ENCODE measurements at regions not wholly inside any gene's neighbourhood (a gene's known extent, or its start where the extent isn't known, plus 50 kb on each side); places are given as distances from the start of the nearest gene placed in this dataset.
"Not testable (repeated sequence)": the region's sequence is repeated elsewhere in the genome, so short reads cannot be mapped to it uniquely, and the experiment has no call there.

DNA sequence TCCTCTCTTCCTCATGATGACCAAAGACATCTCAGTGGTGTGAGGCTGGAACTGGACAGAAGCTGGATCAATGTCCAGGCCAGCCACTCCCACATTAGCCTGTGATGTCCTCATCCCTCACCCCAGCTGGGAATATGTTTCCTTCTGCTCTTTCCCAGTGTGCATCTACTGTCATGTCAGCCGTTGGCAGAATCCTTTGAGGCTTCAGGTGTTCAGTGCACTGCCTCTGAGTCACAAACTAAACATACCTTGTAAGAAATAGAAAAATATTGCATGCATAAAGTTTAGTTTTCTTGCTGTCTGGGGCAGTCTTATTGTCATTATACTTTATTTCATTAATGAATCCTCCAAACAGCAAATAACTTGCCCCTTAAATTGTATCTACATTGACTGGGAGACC, 161.6 kb upstream of the RASGRP1 start:
- no peak for DNase-seq (ENCODE audit: low read depth in 1 of 2, low spot score in 1 of 2)

GRCh38 chr15:38733331-38733730, 168.7 kb upstream of the RASGRP1 start:
- no peak for DNase-seq (ENCODE audit: low read depth in 1 of 2, low spot score in 1 of 2)

GRCh38 chr15:38740206-38740605, 175.6 kb upstream of the RASGRP1 start:
- no peak for DNase-seq (ENCODE audit: low read depth in 1 of 2, low spot score in 1 of 2)

DNA sequence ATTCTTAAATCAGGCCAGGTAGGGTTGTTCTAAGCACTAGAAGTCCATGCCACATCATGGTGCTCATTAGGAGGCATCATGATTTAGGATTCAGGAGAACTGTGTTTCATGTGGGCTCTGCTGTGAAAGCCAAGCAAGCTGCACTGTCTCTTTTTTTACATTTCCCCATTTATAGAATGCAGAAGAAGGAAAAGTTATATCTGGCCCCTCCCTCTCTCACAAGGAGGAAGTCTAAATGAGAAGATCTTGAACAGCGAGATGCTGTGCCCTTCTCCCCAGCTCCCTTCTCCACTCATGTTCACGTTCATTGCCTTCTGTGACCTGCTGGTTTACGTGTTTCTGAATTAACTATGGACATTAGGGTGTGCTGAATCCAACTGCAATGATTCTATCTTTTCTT, 178.5 kb upstream of the RASGRP1 start:
- no peak for DNase-seq (ENCODE audit: low read depth in 1 of 2, low spot score in 1 of 2)

DNA sequence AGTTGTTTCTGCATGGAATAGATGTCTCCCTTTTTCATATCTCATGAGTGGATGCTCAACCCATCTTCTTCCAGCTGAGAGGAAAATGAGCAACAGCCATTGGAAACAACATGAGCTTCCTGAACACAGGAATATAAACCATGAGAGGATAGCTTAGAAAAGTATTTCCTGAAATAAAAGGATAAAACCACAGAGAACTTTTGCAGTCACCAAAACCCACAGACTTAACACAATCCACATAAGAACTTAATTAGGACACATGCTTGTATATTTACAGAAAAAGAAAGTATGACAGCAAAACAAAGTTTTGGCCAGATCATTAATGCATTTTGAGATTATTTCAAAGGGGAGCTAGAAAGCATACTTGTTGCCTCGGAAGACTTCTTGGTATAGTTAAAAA, 180.5 kb upstream of the RASGRP1 start:
- no peak for DNase-seq (ENCODE audit: low read depth in 1 of 2, low spot score in 1 of 2)

GRCh38 chr15:38745626-38746025, 181.0 kb upstream of the RASGRP1 start:
- no peak for DNase-seq (ENCODE audit: low read depth in 1 of 2, low spot score in 1 of 2)

GRCh38 chr15:38746211-38746610, 181.6 kb upstream of the RASGRP1 start:
- no peak for DNase-seq (ENCODE audit: low read depth in 1 of 2, low spot score in 1 of 2)

GRCh38 chr15:38748710-38749109, 184.1 kb upstream of the RASGRP1 start:
- no peak for DNase-seq (ENCODE audit: low read depth in 1 of 2, low spot score in 1 of 2)

GRCh38 chr15:38750786-38751185, 186.2 kb upstream of the RASGRP1 start:
- DNase-seq (ENCODE audit: low read depth in 1 of 2, low spot score in 1 of 2): no peak

DNA sequence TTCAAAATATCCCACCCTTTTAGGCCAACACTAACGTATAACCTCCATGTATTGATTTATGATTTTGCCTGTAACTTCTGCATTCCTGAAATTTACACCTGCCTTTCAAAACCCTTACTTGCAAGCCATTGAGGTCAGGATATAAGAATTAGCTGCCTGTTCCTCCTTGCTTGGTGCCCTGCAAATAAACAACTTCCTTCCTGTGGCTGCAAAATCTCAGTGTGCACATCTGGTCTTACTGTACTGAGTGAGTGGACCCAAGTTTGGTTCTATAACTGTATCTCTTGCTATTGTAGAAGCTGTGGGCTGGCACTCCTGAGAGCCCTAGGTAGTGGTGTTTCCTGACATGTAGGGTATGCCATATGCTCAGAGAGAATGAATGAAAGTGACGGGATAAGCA, 191.1 kb upstream of the RASGRP1 start:
- DNase-seq (ENCODE audit: low read depth in 1 of 2, low spot score in 1 of 2): no peak

DNA sequence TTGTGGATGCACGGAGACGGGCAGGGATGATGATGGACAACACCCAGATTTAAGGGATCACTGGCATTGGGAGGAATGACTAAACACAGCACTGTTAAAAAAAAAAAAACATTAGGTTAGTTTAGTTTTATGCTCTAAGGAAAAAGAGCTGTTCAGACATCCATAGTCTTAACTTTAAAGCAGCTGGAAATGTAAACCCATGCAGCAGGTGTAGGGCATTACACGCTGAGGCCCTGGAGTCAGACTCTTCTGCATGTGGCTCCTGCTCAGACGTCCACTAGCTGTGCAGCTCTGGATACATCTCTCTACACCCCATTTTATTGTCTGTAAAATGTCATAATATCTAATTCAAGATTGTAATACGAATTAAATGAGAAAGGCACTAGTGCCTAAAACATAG, 191.8 kb upstream of the RASGRP1 start:
- DNase-seq (ENCODE audit: low read depth in 1 of 2, low spot score in 1 of 2): no peak

- no peak for DNase-seq (ENCODE audit: low read depth in 1 of 2, low spot score in 1 of 2)
Observed at GRCh38 chr15:38758043-38758442, 193.4 kb upstream of the RASGRP1 start.

DNA sequence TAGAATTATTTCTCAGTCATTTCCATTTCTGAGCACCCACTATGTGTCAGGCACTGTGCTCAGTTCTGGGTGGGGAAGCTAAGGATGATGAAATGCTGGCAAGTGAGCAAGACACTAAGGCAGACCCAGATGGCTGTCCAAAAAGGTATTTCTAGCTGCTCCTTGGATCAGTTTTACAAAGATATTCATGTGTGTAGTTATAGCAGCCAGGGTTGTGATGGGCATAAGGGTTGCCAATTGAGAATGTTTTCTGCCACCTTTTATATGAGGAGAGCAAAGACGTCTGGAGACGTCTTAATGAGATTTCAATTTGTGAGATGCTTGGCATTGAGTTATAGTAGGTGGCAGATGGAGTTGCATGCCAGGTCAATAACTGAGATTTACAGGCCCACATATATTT, 197.1 kb upstream of the RASGRP1 start:
- DNase-seq (ENCODE audit: low read depth in 1 of 2, low spot score in 1 of 2): no peak

- DNase-seq (ENCODE audit: low read depth in 1 of 2, low spot score in 1 of 2): no peak
Observed at GRCh38 chr15:38768970-38769369, 204.4 kb upstream of the RASGRP1 start.

- DNase-seq (ENCODE audit: low read depth in 1 of 2, low spot score in 1 of 2): no peak
Observed at GRCh38 chr15:38769492-38769891, 204.9 kb upstream of the RASGRP1 start.

DNA sequence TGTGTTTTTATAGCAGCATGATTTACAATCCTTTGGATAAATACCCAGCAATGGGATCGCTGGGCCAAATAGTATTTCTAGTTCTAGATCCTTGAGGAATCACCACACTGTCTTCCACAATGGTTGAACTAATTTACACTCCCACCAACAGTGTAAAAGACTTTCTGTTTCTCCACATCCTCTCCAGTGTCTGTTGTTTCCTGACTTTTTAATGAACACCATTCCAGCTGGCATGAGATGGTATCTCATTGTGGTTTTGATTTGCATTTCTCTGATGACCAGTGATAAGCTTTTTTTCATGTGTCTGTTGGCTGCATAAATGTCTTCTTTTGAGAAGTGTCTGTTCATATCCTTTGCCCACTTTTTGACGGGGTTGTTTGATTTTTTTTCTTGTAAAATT, 209.5 kb upstream of the RASGRP1 start:
- DNase-seq (ENCODE audit: low read depth in 1 of 2, low spot score in 1 of 2): not testable (repeated sequence)

- no peak for DNase-seq (ENCODE audit: low read depth in 1 of 2, low spot score in 1 of 2)
Observed at GRCh38 chr15:38781196-38781595, 216.6 kb upstream of the RASGRP1 start.

GRCh38 chr15:38782156-38782555, 217.5 kb upstream of the RASGRP1 start:
- no peak for DNase-seq (ENCODE audit: low read depth in 1 of 2, low spot score in 1 of 2)

- DNase-seq (ENCODE audit: low read depth in 1 of 2, low spot score in 1 of 2): no peak
Observed at GRCh38 chr15:38788918-38789317, 224.3 kb upstream of the RASGRP1 start.

DNA sequence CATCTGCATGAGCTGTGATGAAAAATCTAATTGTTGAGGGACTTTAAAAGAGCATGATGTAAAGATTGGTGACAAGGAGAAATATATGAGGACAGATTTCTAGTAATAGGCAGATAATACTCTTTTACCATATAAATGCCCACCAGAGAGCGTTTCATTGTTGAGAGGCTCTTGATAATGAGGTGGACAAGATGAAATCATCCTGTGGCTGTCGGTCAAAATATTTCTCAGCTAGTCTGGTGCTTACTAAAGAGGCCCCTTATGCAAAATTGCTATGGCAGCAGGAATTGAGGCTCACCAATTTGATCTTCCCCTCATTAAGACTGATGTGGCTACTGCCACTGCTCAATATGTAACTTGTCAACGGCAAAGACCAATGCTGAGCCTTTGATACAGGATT, 225.0 kb upstream of the RASGRP1 start:
- no peak for DNase-seq (ENCODE audit: low read depth in 1 of 2, low spot score in 1 of 2)

- DNase-seq (ENCODE audit: low read depth in 1 of 2, low spot score in 1 of 2): no peak
Observed at GRCh38 chr15:38793206-38793810, 228.7 kb upstream of the RASGRP1 start.

DNA sequence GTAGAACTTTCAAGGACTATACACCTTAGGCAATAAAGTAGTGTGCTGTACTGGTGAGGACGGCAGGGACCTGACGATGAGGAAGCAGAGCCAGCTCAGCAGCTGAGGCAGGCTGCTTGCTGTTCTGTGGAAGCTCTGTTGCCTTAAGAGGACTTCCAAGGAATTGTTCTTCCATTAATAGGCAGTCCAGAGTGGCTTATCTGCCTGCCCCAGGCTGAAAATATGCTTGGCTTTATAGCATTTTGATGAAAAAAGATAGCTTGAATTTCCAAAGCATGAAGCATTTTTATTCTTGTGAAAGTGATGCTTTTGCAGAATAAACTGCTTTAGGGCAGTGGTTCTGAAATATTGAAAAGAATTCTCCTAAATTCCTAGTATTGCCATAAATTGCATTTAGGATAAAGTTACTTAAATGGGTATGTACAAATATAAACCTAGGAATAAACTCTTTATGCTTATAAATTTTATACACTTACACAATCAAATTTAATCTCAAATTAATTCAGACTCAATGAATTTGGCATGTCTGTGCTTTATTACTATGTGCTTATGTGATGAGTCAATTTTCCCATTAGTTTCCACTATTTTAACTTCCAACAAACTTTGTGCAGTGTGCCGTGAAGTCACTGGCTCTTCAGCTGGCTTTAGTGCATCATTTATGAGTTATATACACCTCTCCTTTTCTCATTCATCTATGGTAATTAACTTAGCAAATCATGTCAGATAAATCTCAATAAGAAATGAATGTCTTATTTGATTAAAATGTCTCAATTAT, 231.0 kb upstream of the RASGRP1 start:
- DNase-seq (ENCODE audit: low read depth in 1 of 2, low spot score in 1 of 2): no peak

DNA sequence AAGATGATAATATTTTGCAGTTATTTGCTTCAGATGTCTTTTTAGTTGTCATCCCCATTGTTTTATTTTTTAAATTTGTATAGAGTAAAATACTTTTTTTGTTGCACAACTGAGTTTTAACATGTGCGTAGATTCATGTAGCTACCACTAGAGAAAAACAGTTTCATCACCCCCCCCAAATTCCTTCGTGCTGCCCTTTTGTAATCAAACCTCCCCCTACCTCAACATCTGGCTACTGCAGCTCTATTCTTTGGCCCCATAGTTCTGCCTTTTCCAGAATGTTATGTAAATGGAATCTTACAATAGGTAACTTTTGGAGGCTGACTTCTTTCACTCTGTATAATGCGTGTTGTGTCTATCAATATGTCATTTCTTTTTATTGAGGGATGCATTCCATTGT, 232.0 kb upstream of the RASGRP1 start:
- no peak for DNase-seq (ENCODE audit: low read depth in 1 of 2, low spot score in 1 of 2)

Measured in activated CD4-positive, alpha-beta T cell treated with anti-CD3 and anti-CD28 coated beads, Interleukin-2, amount 50 U/mL, for 24 hours (primary cell).